PC-9 (cell line): ENCODE measurements at regions not wholly inside any gene's neighbourhood (a gene's known extent, or its start where the extent isn't known, plus 50 kb on each side); places are given as distances from the start of the nearest gene placed in this dataset.
"Not testable (repeated sequence)": the region's sequence is repeated elsewhere in the genome, so short reads cannot be mapped to it uniquely, and the experiment has no call there.

Experiments used
- CTCF ChIP-seq: fragments of 200-600 bp; sonication (generic); conservative IDR thresholded peaks from 2 replicates; pipeline ENCODE4 v1.6.1; 2017; ENCODE audit warnings: mixed run types, antibody characterized with exemption, mild to moderate bottlenecking, moderate library complexity
- EZH2 ChIP-seq: fragments of 200-600 bp; sonication (generic); IDR thresholded peaks from 2 replicates; pipeline ENCODE4 v1.8.0; 2017; ENCODE audit warnings: antibody characterized with exemption, low read depth

GRCh38 chr14:105595346-105595745 lies 69.0 kb downstream of the TMEM121 start:
- not testable (repeated sequence) for TF ChIP-seq CTCF, EZH2
